HG02642 (cell line): ENCODE measurements at regions not wholly inside any gene's neighbourhood (a gene's known extent, or its start where the extent isn't known, plus 50 kb on each side); places are given as distances from the start of the nearest gene placed in this dataset.
"Not testable (repeated sequence)": the region's sequence is repeated elsewhere in the genome, so short reads cannot be mapped to it uniquely, and the experiment has no call there.

Experiments
- ATAC-seq: cut with Tn5 transposase; IDR thresholded peaks from one replicate; pipeline ENCODE4 v1.9.1; 2021; ENCODE audit warnings: mild to moderate bottlenecking; ENCODE audit not compliant: unreplicated experiment, poor library complexity

DNA sequence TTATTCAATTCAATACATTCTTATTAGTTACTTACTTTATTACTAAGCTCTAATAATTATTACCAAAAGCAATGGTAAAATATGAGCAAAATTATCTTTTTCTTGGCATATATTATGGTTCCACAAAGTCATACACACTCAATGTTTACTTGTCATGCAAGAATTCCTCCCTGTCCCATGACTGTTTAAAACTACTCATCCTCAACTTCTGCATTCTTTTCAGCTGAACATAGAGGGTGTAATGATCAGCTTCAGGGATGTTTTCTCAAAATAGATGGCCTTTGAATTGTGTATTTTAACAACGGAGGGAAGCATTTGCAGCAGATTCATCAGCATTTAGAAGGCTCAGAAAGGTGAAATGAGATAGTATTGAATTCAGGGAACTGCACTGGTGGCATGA lies 499.0 kb downstream of the RWDD3 start:
- ATAC-seq, result no peak

DNA sequence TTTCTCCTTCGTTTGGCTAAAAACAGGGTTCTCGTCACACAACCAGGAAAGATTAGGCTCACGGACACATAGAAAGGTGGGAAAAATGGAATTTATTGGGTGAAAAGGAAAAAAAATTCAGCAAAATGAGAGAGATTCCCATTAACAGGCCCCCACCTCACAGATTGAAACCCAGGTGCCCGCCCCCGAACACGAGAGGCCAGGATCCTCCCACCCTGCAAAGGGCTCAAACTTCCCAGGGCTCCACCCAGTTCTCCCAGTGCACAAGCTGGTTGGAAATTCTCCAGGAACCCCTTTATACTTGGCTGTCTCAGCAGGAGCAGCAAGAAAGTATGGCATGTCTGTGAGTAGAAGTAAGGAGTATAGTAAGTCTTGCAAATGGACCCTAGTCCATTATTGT lies 499.7 kb downstream of the RWDD3 start:
- no peak for ATAC-seq

DNA sequence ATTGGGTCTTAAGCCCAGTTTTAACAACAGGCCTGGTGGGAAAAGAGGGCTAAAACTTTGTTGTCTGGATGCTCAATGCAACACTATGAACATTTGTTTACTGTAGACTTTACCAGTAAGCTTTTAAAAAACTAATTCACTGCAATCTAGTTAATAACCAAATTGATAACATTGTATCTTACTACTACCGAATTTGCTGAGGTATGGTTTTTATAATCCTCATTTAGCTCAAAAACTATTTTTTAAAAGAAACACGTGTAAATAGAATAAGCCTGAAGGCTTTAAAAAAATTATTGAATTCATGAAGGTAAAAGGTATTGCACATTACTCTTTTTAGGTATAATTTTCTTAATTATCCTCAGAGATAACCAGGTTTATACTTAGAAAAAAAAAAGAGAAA lies 500.6 kb downstream of the RWDD3 start:
- no peak for ATAC-seq

DNA sequence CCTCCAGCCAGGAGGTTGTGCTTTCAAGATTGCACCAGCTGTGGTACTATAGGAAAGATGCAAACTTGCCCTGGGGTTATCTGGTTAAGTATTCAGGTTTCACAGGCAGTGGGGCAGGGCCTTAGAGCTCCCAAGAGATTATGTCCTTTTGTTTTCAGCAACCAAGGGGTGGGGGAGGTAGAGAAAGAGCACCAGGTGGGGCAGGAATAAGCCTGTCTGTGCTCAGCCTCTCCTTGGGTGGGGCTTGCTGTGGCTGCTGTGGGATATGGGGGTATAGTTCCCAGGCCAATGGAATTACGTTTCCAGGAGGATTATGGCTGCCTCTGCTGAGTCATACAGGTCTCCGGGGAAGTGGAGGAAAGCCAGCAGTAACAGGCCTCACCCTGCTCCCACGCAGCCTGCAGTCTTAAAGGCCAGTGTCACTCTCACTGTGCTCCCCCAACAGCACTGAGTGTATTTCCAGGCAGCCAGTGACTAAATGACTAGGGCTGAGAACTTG lies 508.6 kb downstream of the RWDD3 start:
- peak; percentile 70 for ATAC-seq

DNA sequence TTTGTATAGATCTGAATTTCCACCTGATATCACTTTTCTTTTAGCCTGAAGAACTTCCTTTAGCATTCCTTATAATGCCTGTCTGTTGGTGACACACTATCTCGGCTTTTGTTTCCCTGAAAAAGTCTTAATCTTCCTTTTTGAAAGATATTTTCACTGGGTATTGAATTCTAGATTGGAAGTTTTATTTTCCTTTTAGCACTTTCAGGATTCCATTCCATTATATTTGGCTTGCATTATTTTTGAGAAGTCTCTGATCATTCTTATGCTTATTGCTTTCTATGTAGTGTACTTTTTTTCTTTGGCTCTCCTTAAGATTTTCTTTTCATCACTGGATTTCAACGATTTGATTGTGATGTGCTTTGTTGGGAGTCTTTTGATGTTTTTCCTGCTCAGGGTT lies 510.7 kb downstream of the RWDD3 start:
- ATAC-seq, result no peak

DNA sequence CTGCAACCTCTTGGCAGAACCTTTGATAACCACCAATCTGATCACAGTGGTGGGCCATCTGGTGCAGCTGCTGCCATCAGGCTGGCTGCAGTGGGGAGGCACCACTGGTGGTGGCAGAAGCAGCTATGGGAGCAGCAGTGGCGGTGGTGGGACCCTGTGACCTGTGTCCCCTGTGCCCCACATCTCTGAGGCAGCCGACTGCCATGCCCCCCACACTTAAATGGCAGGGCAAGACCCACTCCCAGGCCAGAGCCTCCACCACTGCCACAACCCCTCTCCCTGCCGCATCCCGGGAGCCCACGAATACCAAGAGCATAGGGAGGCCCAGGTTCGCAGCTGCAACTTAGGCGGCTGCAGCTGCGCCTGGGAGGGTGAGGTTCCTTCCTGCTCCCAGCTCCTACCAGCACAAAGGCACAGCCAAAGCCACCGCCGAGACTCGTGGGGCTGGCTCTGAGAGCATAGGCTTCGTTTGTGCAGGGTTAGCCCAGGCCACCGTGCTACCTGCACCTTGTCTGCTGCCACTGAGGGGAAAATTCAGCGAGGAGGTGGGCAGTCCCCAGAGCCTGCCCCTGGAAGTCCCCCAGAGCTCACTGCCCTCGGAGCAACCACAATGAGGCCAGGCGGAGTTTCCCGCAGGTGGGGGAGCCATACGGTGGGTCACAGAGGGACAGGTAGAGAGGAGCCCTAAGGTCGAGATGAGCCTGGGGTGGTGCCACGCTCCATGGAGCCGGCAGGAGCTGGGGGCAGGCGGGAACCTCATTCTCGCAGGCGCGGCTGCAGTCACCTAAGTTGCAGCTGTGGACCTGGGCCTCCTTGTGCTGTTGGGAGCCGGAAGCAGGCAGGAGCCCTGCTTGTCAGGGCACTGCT lies 518.7 kb downstream of the RWDD3 start:
- no peak for ATAC-seq

DNA sequence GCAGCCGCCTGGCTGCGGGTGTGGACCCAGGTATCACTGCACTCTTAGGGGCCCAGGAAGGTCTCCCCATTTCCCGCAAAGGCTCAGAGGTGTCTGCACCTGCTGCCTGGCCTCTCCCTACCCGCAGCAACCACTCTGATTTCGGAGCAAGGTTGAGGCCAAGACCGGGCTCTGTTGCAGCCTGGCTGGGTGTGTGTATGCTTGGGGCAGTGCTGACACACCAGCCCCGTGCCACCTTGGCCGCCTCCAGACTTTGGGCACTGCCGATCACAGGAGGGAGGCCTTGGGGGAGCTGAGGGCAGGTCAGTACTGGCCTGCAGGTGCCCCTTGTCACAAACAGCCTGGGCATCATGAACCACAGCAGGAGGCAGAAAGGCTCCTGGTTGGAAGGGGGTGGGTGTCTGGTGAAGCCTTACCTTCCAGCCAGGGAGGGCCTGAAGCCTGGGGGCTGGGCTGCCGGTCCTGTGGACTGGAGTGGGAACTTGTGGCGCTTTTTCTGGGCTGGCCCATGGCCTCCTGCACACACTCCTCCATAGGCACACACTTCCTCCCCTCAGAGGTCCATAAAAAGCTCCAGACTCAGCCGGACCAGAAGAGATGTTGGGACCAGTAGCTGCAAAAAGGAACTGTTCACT lies 519.5 kb downstream of the RWDD3 start:
- no peak for ATAC-seq

DNA sequence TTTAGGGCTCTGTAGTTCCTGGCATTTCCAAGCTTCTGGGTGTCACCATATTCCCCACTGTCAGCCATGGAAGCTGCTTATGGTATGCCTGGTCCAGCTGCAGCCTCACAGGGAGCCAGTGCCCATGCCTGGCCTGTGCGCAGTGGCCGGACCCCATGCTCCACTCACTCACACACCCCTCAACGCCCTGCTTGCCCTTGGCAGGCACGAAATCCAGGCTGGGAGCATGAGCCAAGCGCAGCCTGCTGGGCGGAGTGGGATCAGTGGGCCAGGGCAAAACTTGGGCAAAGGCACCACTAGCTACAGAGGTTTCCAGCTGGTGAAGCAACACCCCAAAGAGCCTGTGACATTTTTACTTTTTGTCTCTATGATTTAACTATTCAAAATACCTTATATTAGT lies 520.4 kb downstream of the RWDD3 start:
- no peak for ATAC-seq

DNA sequence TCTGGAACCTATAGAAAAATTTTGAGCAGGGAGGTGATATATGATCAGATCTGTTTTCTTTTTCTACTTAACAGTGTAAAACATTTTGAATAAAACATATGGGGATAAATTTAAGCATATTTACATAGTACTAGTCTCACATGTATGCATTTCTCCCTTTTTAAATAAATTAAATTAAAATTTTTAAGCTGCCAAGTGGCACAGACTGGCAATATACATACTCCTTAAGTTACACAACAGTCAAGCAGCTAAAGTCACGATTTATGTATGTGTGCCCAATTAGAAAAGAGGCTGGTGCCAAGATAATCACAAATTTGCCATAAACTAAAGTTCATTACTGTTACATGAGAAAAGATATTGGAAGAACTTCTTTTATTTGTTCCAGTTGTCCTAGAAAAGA lies 532.0 kb downstream of the RWDD3 start:
- no peak for ATAC-seq

DNA sequence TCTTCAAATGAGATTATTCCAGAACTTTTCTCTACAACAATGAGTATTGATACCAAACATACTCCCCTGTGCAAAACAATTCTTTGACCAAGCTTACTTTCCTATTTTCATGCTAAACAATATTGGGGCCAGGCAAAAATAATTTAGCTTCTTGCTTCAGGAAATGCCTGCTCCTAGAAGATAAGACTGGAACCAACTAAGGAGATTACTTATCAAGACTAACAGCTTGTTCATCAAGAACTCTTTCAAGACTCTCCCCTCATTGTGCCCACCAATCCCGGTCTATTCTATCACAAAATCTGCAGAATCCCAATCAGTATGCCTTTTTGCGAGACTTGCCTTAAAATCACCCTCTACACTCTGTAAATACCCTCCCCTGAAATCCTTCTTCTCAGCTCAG lies 536.6 kb downstream of the RWDD3 start:
- no peak for ATAC-seq

DNA sequence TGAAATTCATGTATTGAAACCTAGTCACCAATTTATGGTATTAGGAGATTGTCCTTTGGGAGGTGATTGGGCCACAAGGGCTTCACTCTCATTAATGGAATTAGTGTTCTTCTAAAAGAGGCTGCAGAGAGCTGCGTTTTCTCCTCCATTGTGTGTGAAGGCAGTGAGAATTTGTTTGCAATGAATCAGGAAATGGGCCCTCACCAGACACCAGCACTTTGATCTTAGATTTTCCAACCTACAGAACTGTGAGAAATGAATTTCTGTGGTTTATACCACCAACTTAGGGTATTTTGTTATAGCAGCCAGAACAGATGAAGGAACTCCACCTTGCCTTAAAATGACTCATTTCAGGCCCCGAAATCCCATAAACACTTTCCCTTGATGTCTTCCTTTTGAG lies 544.2 kb downstream of the RWDD3 start:
- ATAC-seq, result no peak

DNA sequence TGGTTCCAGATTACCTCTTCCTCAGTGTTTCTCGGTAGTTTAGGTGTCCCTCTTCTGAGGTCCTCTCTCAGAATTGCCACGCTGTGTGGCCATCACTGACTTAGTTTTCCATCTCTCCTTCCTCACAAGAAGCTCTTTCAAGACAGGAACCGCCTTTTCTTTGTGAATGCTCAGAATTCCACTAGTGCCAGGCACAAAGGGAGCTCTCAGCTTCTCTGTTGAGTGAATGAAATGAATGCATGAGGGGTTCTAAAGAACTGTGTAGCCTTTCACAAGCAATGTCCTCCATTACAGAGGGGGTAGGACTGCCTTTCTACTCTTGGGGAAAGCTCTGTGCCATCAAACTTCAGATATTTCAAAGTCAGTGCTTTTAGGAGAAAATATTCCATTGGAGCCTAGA lies 546.8 kb downstream of the RWDD3 start:
- ATAC-seq, result no peak

DNA sequence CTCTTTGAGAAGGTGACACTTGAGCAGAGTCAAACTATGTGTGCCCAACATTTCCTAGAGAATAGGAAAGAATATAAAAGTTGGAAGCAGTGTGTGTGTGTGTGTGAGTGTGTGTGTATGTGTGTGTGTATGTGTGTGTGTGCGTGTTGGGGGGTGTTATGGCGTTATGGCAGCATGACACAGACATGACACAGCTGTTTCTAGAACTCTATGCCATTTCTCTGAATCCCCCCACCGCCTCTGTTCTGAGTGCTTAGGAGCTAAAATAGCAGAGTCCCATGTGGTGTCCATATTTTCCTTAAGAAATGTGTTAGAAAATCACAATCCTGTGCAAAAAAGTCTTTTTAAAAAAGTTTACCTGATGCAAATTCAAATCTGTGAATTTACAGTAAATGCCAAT lies 556.1 kb downstream of the RWDD3 start:
- no peak for ATAC-seq

DNA sequence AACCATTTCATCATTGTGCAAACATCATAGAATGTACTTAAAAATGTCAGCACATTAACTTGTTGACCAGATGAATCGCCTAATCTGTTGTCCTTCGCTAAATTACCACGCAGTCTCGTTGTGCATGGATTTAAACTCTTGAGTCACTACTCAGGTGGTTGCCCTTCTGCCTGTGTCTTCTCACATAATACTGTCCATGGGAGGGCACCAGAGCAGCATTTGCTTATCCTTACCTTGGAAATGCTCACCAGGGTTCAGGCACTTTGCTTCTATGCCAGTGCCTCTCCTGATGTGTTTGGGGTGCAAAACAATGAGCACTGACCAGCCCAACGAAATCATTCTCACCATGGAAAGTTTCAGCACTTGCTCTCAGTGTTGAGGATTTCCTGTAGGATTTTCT lies 559.9 kb downstream of the RWDD3 start:
- ATAC-seq, result no peak

DNA sequence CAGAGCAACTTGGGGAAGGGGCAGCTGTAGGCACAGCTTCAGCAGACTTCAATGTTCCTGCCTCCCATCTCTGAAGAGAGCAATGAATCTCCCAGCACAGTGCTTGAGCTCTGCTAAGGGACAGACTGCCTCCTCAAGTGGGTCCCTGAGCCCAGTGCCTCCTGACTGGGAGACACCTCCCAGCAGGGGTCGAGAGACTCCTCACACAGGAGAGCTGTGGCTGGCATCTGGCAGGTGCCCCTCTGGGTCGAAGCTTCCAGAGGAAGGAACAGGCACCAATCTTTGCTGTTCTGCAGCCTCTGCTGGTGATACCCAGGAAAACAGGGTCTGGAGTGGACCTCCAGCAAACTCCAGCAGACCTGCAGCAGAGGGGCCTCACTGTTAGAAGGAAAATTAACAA lies 563.8 kb downstream of the RWDD3 start:
- ATAC-seq, result not testable (repeated sequence)

DNA sequence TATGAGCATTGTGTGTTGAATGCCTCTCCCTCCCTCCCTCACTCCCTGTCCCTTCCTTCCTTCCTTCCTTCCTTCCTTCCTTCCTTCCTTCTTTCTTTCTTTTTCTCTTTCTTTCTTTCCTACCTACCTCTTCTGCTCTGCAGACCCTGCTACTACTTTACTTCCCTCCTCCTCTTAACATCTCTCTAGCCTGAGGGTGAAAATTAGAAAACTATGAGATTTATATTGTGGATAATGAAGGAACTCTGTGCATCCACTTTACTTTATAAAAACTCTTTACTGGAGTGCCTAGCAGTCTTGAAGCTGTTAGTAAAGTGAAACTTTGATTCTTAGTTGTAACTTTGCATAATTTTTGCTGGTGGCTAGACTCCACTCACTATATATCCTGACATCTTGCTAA lies 572.2 kb downstream of the RWDD3 start:
- ATAC-seq, result no peak

DNA sequence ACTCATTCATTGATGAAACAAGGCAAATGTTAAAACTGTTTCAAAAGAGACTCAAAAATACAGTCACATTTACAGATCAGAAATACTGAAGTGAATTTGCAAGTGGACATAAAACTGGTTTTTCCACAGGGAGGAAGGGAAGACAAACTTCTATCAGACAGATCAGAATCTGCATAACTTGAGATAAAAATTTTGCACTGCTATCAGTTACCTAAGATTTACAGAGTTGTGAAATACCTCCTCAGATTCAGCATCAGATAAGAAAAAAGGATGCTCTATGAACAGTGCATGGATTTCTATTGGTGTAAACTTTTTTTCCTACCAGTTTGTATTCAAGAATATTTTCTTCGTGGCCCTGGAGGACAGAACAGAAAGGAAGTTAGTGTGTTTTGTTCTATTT lies 575.4 kb downstream of the RWDD3 start:
- no peak for ATAC-seq

DNA sequence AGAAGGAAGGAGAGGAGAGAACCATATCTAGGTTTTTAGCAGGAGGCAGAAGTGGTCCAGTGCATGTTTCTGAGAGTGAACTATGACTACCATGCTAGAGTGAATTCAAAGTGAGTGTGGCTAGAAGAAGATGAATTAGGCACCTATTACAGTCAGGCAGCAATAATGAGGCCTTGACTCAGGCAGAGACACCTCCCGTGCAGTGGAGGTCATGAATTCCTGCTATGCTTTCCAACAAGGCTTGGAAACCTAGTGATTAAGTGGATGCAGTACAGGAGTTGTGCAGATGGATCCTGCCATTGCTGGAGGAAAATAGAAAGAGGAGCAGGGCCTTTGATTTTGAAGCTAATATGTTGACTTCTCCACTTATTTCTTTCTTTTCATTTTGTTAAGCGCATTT lies 581.5 kb downstream of the RWDD3 start:
- no peak for ATAC-seq

DNA sequence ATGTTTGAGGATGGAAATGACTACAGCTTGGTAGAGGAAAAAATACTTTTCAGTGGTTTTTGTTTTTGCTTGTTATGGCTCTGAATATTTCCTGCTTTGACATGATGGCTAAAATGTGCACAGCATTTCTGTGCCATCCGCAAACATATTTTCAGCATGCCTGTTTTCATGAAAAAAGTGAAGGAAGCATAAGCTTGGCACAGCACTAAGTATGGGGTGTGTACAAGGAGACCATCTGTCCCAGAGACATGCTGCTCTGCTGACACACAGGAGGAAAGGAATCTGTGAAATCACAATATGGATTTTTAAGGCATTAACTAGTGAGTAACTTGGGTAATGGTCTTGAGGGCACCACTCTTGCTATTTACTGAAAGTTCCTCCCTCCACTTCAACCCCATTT lies 595.5 kb downstream of the RWDD3 start:
- ATAC-seq, result no peak

DNA sequence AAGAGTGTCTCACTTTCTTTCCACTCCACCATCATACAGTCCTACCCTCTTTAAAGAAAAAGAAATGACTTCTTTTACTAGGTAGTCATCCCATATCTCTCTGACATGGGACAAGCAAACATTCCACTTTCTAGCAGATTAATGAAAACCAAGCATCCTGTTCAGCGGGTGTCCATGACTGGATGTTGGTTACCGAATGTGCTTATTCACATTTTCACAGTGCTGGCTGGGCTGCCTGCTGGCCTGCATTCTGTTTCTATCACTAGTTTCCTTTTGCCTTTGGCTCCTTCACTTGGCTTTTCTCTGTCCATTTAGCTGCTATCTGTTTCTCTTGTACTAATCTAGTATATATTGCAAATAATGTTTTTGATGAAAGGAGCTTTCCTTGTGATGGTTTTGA lies 598.4 kb downstream of the RWDD3 start:
- no peak for ATAC-seq

DNA sequence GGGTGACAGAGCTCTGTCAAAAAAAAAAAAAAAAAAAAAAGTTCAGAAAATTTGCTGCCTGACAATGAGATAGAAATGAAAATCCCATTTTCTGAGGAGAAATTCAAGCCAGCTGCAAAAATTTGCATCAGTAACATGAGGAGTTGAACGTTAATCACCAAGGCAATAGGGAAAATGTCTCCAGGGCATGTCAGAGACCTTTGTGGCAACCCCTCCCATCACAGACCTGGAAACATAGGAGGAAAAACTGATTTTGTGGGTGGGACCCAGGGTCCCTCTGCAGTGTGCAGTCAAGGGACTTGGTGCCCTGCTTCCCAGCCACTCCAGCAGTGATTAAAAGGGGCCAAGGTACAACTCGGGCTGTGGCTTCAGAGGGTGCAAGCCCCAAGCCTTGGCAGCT lies 615.4 kb downstream of the RWDD3 start:
- ATAC-seq, result no peak

DNA sequence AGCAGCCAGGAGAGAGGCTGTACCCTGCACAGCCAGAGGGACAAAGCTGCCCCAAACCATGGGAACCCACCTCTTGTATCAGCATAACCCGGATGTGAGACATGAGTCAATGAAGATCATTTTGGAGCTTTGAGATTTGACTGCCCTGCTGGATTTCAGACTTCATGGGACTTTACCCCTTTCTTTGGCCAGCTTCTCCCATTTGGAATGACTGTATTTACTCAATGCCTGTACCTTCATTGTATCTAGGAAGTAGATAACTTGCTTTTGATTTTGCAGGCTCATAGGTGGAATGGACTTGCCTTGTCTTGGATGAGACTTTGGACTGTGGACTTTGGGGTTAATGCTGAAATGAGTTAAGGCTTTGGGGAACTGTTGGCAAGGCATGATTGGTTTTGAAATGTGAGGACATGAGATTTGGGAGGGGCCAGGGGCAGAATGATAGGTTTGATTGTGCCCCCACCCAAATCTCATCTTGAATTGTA lies 616.2 kb downstream of the RWDD3 start:
- ATAC-seq, result no peak
